ENCODE measurements at regions not wholly inside any gene's neighbourhood (a gene's known extent, or its start where the extent isn't known, plus 50 kb on each side); places are given as distances from the start of the nearest gene placed in this dataset.

GRCh38 chr5:125661584-125661983 is 761.6 kb upstream of the GRAMD2B start:
- Histone ChIP-seq H3K4me1 (no peaks in the 10 kb centered on the region), H3K27me3 (no peaks in the 10 kb centered on the region), H3K36me3 (no peaks in the 10 kb centered on the region), H3K4me3 (no peak overlapping the region), H3K27ac (no peak overlapping the region), H3K9me3 (no peaks in the 10 kb centered on the region)
- 93% methylated on average over 1 of the region's 1 CpG for WGBS
- DNase-seq (ENCODE audit: low spot score in 2 of 2) = no peak
- TF ChIP-seq POLR2A (IDR thresholded peaks at IDR 0.05) (no peak), EP300 (IDR thresholded peaks at IDR 0.05) (no peak), POLR2AphosphoS5 (IDR thresholded peaks at IDR 0.05) (no peak)
- TF ChIP-seq, protein P1, sequence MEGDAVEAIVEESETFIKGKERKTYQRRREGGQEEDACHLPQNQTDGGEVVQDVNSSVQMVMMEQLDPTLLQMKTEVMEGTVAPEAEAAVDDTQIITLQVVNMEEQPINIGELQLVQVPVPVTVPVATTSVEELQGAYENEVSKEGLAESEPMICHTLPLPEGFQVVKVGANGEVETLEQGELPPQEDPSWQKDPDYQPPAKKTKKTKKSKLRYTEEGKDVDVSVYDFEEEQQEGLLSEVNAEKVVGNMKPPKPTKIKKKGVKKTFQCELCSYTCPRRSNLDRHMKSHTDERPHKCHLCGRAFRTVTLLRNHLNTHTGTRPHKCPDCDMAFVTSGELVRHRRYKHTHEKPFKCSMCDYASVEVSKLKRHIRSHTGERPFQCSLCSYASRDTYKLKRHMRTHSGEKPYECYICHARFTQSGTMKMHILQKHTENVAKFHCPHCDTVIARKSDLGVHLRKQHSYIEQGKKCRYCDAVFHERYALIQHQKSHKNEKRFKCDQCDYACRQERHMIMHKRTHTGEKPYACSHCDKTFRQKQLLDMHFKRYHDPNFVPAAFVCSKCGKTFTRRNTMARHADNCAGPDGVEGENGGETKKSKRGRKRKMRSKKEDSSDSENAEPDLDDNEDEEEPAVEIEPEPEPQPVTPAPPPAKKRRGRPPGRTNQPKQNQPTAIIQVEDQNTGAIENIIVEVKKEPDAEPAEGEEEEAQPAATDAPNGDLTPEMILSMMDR (IDR thresholded peaks at IDR 0.05) = no peak

- TF ChIP-seq POLR2AphosphoS5 (IDR thresholded peaks at IDR 0.05) (no peak), POLR2A (IDR thresholded peaks at IDR 0.05) (no peak), EP300 (IDR thresholded peaks at IDR 0.05) (no peak)
- TF ChIP-seq, protein P1 (IDR thresholded peaks at IDR 0.05) = no peak
- no peak overlapping the region for H3K4me3 ChIP-seq
- DNase-seq (ENCODE audit: low spot score in 2 of 2) = no peak
These were observed 754.3 kb upstream of the GRAMD2B start for GRCh38 chr5:125668884-125669283.

GRCh38 chr5:125673359-125673950 is 749.8 kb upstream of the GRAMD2B start:
- DNase-seq (ENCODE audit: low spot score in 2 of 2) = no peak
- Histone ChIP-seq H3K27ac (no peak overlapping the region), H3K36me3 (no peaks in the 10 kb centered on the region), H3K9me3 (no peaks in the 10 kb centered on the region), H3K4me3 (no peak overlapping the region), H3K4me1 (no peaks in the 10 kb centered on the region), H3K27me3 (no peaks in the 10 kb centered on the region)
- WGBS = 90% methylated on average over 4 of the region's 4 CpGs
- TF ChIP-seq POLR2AphosphoS5 (IDR thresholded peaks at IDR 0.05) = no peak
- TF ChIP-seq, protein P1 (IDR thresholded peaks at IDR 0.05) = no peak
- TF ChIP-seq EP300 (IDR thresholded peaks at IDR 0.05) = no peak
- no peak for TF ChIP-seq POLR2A (IDR thresholded peaks at IDR 0.05)

More at GRCh38 chr5:125668884-125669283, 754.3 kb upstream of the GRAMD2B start:
- H3K27ac ChIP-seq = no peak overlapping the region
- no peaks in the 10 kb centered on the region for H3K36me3 ChIP-seq
- no peaks in the 10 kb centered on the region for H3K9me3 ChIP-seq
- no peaks in the 10 kb centered on the region for H3K4me1 ChIP-seq
- H3K27me3 ChIP-seq = no peaks in the 10 kb centered on the region

DNA sequence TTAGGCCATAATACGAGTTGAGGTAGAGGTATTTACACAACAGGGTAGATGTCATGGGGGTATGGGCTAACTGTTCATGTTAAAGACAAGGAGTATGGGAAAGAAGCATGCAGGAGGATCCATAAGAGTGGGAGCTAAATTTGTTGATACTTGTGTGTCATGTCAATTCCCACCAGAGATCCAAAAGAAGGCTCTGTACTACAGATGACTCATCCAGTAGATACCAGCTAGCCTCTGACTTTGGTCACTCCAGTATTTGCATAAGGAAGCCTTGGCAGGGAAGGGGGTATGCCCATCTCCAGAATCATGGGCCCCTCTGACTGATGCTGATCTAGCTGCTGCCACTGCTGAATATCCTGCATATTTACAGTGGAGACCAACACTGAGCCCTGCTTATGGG is 743.7 kb upstream of the GRAMD2B start:
- no peaks in the 10 kb centered on the region for H3K4me1 ChIP-seq
- H3K36me3 ChIP-seq = no peaks in the 10 kb centered on the region
- no peaks in the 10 kb centered on the region for H3K27me3 ChIP-seq
- no peak overlapping the region for H3K4me3 ChIP-seq
- TF ChIP-seq EP300 (IDR thresholded peaks at IDR 0.05) = no peak
- TF ChIP-seq POLR2A (IDR thresholded peaks at IDR 0.05) = no peak
- TF ChIP-seq, protein P1 (IDR thresholded peaks at IDR 0.05) = no peak
- no peak for TF ChIP-seq POLR2AphosphoS5 (IDR thresholded peaks at IDR 0.05)
- WGBS = 92% methylated on average over 1 of the region's 1 CpG
- H3K9me3 ChIP-seq = no peaks in the 10 kb centered on the region
- DNase-seq (ENCODE audit: low spot score in 2 of 2) = no peak
- no peak overlapping the region for H3K27ac ChIP-seq

DNA sequence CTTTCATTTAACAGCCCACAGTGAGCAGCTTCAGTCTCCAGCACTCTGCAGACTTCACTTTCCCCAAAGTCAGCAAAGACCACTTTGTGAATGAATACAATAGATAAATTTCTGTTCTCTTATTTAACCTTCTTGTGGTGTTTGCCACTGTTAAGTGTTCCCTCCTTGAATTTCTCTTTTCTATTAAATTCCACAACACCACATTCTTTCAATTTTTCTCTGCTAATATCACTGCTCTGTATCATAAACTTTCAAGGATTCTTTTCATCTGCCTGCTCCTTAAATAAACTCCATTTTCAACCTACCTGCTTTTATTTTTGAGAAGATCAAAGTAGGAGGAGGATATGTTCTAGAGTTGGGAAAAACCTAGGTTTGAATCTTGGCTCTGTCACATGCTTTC is 739.5 kb upstream of the GRAMD2B start:
- no peak overlapping the region for H3K27ac ChIP-seq

More for the DNA sequence above, 739.5 kb upstream of the GRAMD2B start:
- Histone ChIP-seq H3K9me3 (no peaks in the 10 kb centered on the region), H3K4me3 (no peak overlapping the region), H3K4me1 (no peaks in the 10 kb centered on the region), H3K36me3 (no peaks in the 10 kb centered on the region), H3K27me3 (no peaks in the 10 kb centered on the region)
- DNase-seq (ENCODE audit: low spot score in 2 of 2) = no peak
- no peak for TF ChIP-seq EP300 (IDR thresholded peaks at IDR 0.05)
- no peak for TF ChIP-seq POLR2A (IDR thresholded peaks at IDR 0.05)
- TF ChIP-seq, protein P1 (IDR thresholded peaks at IDR 0.05) = no peak
- TF ChIP-seq POLR2AphosphoS5 (IDR thresholded peaks at IDR 0.05) = no peak

Measured in suprapubic skin (tissue), 4 donors.